Activated naive CD4-positive, alpha-beta T cell treated with anti-CD3 and anti-CD28 coated beads, Interleukin-2, amount 50 U/mL, for 72 hours (primary cell): ENCODE measurements at regions not wholly inside any gene's neighbourhood (a gene's known extent, or its start where the extent isn't known, plus 50 kb on each side); places are given as distances from the start of the nearest gene placed in this dataset.
A peak's percentile ranks its signal among the peaks of the same experiment; 100 is the strongest.

Experiments used
- ATAC-seq, 2 donors: fragments of 150-1000 bp; cut with Tn5 transposase; 2 replicates each; pipeline ENCODE4 v1.10.0; 2021; ENCODE audit warnings: mild to moderate bottlenecking in 2 of 2, moderate library complexity in 2 of 2
- DNase-seq, 2 donors: peaks; one replicate each; pipeline ENCODE4 v3.0.0; 2021 to 2022; ENCODE audit warnings: low spot score in 2 of 2
- H3K27ac Mint-ChIP-seq, 2 donors: one replicate each; pipeline ENCODE4 v1.8.0; 2022; ENCODE audit warnings: mild to moderate bottlenecking in 2 of 2, mixed read lengths in 2 of 2
- H3K36me3 Mint-ChIP-seq, 2 donors: one replicate each; pipeline ENCODE4 v1.8.0; 2022; ENCODE audit warnings: mixed read lengths in 2 of 2
- H3K9me3 Mint-ChIP-seq, 2 donors: one replicate each; pipeline ENCODE4 v1.8.0; 2022; ENCODE audit warnings: mixed read lengths in 2 of 2

GRCh38 chr13:99895444-99896368, 75.9 kb downstream of the ZIC5 start:
- ATAC-seq (peak in 1 of 2 donors; percentile 45), DNase-seq (no peak)
- Mint-ChIP-seq H3K9me3 (no peaks in the 10 kb centered on the region), H3K27ac (no peak overlapping the region), H3K36me3 (peaks cover 0 to 9% of the 10 kb centered on the region in 2 donors)

- Mint-ChIP-seq H3K9me3 (no peaks in the 10 kb centered on the region), H3K27ac (no peak overlapping the region), H3K36me3 (peaks cover 0 to 9% of the 10 kb centered on the region in 2 donors)
- DNase-seq = no peak
- ATAC-seq = no peak
Observed at GRCh38 chr13:99894840-99895443, 76.6 kb downstream of the ZIC5 start.

- no peak overlapping the region for H3K27ac Mint-ChIP-seq
- no peak for DNase-seq
- H3K9me3 Mint-ChIP-seq = no peaks in the 10 kb centered on the region
- ATAC-seq = no peak
- H3K36me3 Mint-ChIP-seq = peaks cover 0 to 9% of the 10 kb centered on the region in 2 donors
Observed at GRCh38 chr13:99894105-99894839, 77.3 kb downstream of the ZIC5 start.

GRCh38 chr13:99893567-99893966, 78.0 kb downstream of the ZIC5 start:
- H3K36me3 Mint-ChIP-seq = peaks cover 0 to 9% of the 10 kb centered on the region in 2 donors
- H3K9me3 Mint-ChIP-seq = no peaks in the 10 kb centered on the region

GRCh38 chr13:99892866-99893504, 78.6 kb downstream of the ZIC5 start:
- peaks cover 0 to 9% of the 10 kb centered on the region in 2 donors for H3K36me3 Mint-ChIP-seq
- ATAC-seq (no peak), DNase-seq (no peak)
- no peak overlapping the region for H3K27ac Mint-ChIP-seq
- no peaks in the 10 kb centered on the region for H3K9me3 Mint-ChIP-seq

More at GRCh38 chr13:99893567-99893966, 78.0 kb downstream of the ZIC5 start:
- no peak overlapping the region for H3K27ac Mint-ChIP-seq
- DNase-seq (no peak), ATAC-seq (no peak)

- ATAC-seq (no peak), DNase-seq (no peak)
- H3K27ac Mint-ChIP-seq = no peak overlapping the region
- peaks cover 0 to 9% of the 10 kb centered on the region in 2 donors for H3K36me3 Mint-ChIP-seq
- no peaks in the 10 kb centered on the region for H3K9me3 Mint-ChIP-seq
Observed at GRCh38 chr13:99892196-99892613, 79.4 kb downstream of the ZIC5 start.

- H3K27ac Mint-ChIP-seq = no peak overlapping the region
- DNase-seq (no peak), ATAC-seq (no peak)
- no peaks in the 10 kb centered on the region for H3K9me3 Mint-ChIP-seq
- no peaks in the 10 kb centered on the region for H3K36me3 Mint-ChIP-seq
Observed at GRCh38 chr13:99886706-99887105, 84.9 kb downstream of the ZIC5 start.

- no peaks in the 10 kb centered on the region for H3K36me3 Mint-ChIP-seq
- H3K27ac Mint-ChIP-seq = no peak overlapping the region
- ATAC-seq = no peak
- no peak for DNase-seq
- H3K9me3 Mint-ChIP-seq = no peaks in the 10 kb centered on the region
Observed at GRCh38 chr13:99884913-99885312, 86.7 kb downstream of the ZIC5 start.

GRCh38 chr13:99883805-99884204, 87.8 kb downstream of the ZIC5 start:
- Mint-ChIP-seq H3K36me3 (no peaks in the 10 kb centered on the region), H3K27ac (no peak overlapping the region), H3K9me3 (no peaks in the 10 kb centered on the region)
- DNase-seq = no peak
- ATAC-seq = no peak

- H3K9me3 Mint-ChIP-seq = no peaks in the 10 kb centered on the region
- DNase-seq (no peak), ATAC-seq (no peak)
- H3K36me3 Mint-ChIP-seq = no peaks in the 10 kb centered on the region
- H3K27ac Mint-ChIP-seq = no peak overlapping the region
Observed at GRCh38 chr13:99878921-99879610, 92.5 kb downstream of the ZIC5 start.

GRCh38 chr13:99876651-99877050, 94.9 kb downstream of the ZIC5 start:
- H3K36me3 Mint-ChIP-seq = no peaks in the 10 kb centered on the region
- H3K27ac Mint-ChIP-seq = no peak overlapping the region
- no peak for ATAC-seq
- no peaks in the 10 kb centered on the region for H3K9me3 Mint-ChIP-seq
- DNase-seq = no peak

GRCh38 chr13:99875391-99875790, 96.2 kb downstream of the ZIC5 start:
- H3K9me3 Mint-ChIP-seq = no peaks in the 10 kb centered on the region
- ATAC-seq (no peak), DNase-seq (no peak)
- no peak overlapping the region for H3K27ac Mint-ChIP-seq
- H3K36me3 Mint-ChIP-seq = no peaks in the 10 kb centered on the region

GRCh38 chr13:99873832-99874430, 97.6 kb downstream of the ZIC5 start:
- H3K9me3 Mint-ChIP-seq = no peaks in the 10 kb centered on the region
- DNase-seq = no peak
- no peaks in the 10 kb centered on the region for H3K36me3 Mint-ChIP-seq
- H3K27ac Mint-ChIP-seq = no peak overlapping the region
- ATAC-seq = no peak

- ATAC-seq (no peak), DNase-seq (no peak)
- Mint-ChIP-seq H3K36me3 (no peaks in the 10 kb centered on the region), H3K9me3 (no peaks in the 10 kb centered on the region), H3K27ac (no peak overlapping the region)
Observed at GRCh38 chr13:99873141-99873540, 98.4 kb downstream of the ZIC5 start.

- Mint-ChIP-seq H3K27ac (no peak overlapping the region), H3K36me3 (peaks cover 0 to 5% of the 10 kb centered on the region in 2 donors), H3K9me3 (no peaks in the 10 kb centered on the region)
- DNase-seq (no peak), ATAC-seq (no peak)
Observed at GRCh38 chr13:99871249-99871898, 100.2 kb downstream of the ZIC5 start.
